ENCODE measurements at regions not wholly inside any gene's neighbourhood (a gene's known extent, or its start where the extent isn't known, plus 50 kb on each side); places are given as distances from the start of the nearest gene placed in this dataset.

GRCh38 chr13:111946214-111946613 lies 120.7 kb upstream of the SOX1 start:
- no peaks in the 10 kb centered on the region for H3K27me3 ChIP-seq
- no peaks in the 10 kb centered on the region for H3K36me3 ChIP-seq
- H3K4me3 ChIP-seq (replicated peaks in 1 of 3) = no peak overlapping the region
- H3K27ac ChIP-seq = no peak overlapping the region
- intact Hi-C loops (cut with DNase I) = no loop called here
- H3K4me1 ChIP-seq = no peaks in the 10 kb centered on the region
- TF ChIP-seq POLR2A (IDR thresholded peaks at IDR 0.05) = no peak
- TF ChIP-seq, protein P1, sequence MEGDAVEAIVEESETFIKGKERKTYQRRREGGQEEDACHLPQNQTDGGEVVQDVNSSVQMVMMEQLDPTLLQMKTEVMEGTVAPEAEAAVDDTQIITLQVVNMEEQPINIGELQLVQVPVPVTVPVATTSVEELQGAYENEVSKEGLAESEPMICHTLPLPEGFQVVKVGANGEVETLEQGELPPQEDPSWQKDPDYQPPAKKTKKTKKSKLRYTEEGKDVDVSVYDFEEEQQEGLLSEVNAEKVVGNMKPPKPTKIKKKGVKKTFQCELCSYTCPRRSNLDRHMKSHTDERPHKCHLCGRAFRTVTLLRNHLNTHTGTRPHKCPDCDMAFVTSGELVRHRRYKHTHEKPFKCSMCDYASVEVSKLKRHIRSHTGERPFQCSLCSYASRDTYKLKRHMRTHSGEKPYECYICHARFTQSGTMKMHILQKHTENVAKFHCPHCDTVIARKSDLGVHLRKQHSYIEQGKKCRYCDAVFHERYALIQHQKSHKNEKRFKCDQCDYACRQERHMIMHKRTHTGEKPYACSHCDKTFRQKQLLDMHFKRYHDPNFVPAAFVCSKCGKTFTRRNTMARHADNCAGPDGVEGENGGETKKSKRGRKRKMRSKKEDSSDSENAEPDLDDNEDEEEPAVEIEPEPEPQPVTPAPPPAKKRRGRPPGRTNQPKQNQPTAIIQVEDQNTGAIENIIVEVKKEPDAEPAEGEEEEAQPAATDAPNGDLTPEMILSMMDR (IDR thresholded peaks at IDR 0.05) = no peak
- no peaks in the 10 kb centered on the region for H3K9me3 ChIP-seq
- WGBS, 2 donors = 75 to 78% methylated on average over 10 of the region's 10 CpGs
- DNase-seq = no peak

DNA sequence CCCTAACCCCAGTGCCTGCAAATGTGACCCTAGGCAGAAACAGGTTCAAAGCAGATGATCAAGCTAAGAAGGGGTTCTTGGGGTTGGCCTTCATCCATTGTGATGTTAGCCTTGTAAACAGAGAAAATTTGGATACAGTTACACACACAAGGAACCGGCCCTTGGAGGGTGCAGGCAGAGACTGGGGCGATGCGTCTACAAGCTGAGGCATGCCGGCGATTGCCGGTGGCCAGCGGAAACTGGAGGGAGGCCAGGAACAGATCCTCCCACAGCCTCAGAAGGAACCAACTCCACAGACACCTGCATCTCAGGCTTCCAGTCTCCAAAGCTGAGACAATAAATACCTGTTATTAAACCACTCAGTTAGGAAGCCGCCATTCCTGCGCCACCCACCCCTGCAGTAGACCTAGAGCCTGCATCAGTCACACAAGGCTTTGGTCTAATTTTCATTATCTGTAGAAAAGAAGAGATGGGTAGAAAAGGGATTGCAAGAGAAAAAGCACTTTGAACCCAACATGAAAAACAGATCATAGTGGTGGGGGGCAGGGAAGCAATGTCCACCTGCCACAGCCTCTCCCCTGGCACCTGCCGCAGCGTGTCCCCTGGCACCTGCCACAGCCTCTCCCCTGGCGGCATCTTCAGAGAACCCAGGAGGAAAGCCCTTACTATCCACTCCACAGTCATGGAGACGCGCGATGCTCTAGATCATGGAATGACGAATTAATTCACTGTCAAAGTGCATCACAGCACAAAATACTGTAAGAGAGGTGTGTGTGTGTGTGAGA lies 119.7 kb upstream of the SOX1 start:
- Histone ChIP-seq H3K4me1 (no peaks in the 10 kb centered on the region), H3K36me3 (no peaks in the 10 kb centered on the region), H3K27me3 (no peaks in the 10 kb centered on the region), H3K9me3 (no peaks in the 10 kb centered on the region), H3K4me3 (replicated peaks in 1 of 3) (no peak overlapping the region), H3K27ac (no peak overlapping the region)
- WGBS, 2 donors = 86 to 90% methylated on average over 16 of the region's 16 CpGs
- no peak for DNase-seq
- TF ChIP-seq POLR2A (IDR thresholded peaks at IDR 0.05) = no peak
- TF ChIP-seq, protein P1 (IDR thresholded peaks at IDR 0.05) = no peak
- intact Hi-C loops (cut with DNase I) = no loop called here

GRCh38 chr13:111947876-111948275 lies 119.1 kb upstream of the SOX1 start:
- TF ChIP-seq, protein P1 (IDR thresholded peaks at IDR 0.05) = no peak
- no peak for TF ChIP-seq POLR2A (IDR thresholded peaks at IDR 0.05)
- H3K4me1 ChIP-seq = no peaks in the 10 kb centered on the region
- no peak for DNase-seq
- H3K4me3 ChIP-seq (replicated peaks in 1 of 3) = no peak overlapping the region
- no peaks in the 10 kb centered on the region for H3K9me3 ChIP-seq
- 70 to 73% methylated on average over 15 of the region's 15 CpGs for WGBS, 2 donors
- no peak overlapping the region for H3K27ac ChIP-seq
- intact Hi-C loops (cut with DNase I) = no loop called here
- no peaks in the 10 kb centered on the region for H3K36me3 ChIP-seq
- no peaks in the 10 kb centered on the region for H3K27me3 ChIP-seq

- no peak overlapping the region for H3K27ac ChIP-seq
- TF ChIP-seq, protein P1 (IDR thresholded peaks at IDR 0.05) = no peak
- TF ChIP-seq POLR2A (IDR thresholded peaks at IDR 0.05) = no peak
- H3K4me3 ChIP-seq (replicated peaks in 1 of 3) = no peak overlapping the region
- no peaks in the 10 kb centered on the region for H3K4me1 ChIP-seq
- WGBS, 2 donors = 86 to 87% methylated on average over 11 of the region's 11 CpGs
- H3K9me3 ChIP-seq = no peaks in the 10 kb centered on the region
- DNase-seq = no peak
- intact Hi-C loops (cut with DNase I) = no loop called here
- H3K27me3 ChIP-seq = no peaks in the 10 kb centered on the region
- H3K36me3 ChIP-seq = no peaks in the 10 kb centered on the region
Observed at GRCh38 chr13:111948281-111948680, 118.7 kb upstream of the SOX1 start.

GRCh38 chr13:111948811-111949210 lies 118.1 kb upstream of the SOX1 start:
- intact Hi-C loops (cut with DNase I) = no loop called here
- TF ChIP-seq, protein P1 (IDR thresholded peaks at IDR 0.05) = no peak
- no peak for TF ChIP-seq POLR2A (IDR thresholded peaks at IDR 0.05)
- no peak overlapping the region for H3K4me3 ChIP-seq (replicated peaks in 1 of 3)
- no peak overlapping the region for H3K27ac ChIP-seq
- H3K9me3 ChIP-seq = no peaks in the 10 kb centered on the region
- H3K36me3 ChIP-seq = no peaks in the 10 kb centered on the region
- DNase-seq = no peak
- H3K27me3 ChIP-seq = no peaks in the 10 kb centered on the region
- 91 to 97% methylated on average over 7 of the region's 7 CpGs for WGBS, 2 donors
- H3K4me1 ChIP-seq = no peaks in the 10 kb centered on the region

Data from thyroid gland (tissue), 4 donors.